ENCODE measurements at regions not wholly inside any gene's neighbourhood (a gene's known extent, or its start where the extent isn't known, plus 50 kb on each side); places are given as distances from the start of the nearest gene placed in this dataset.

GRCh38 chr1:55386456-55386855 lies 171.3 kb upstream of the USP24 start:
- TF ChIP-seq CTCF (IDR thresholded peaks at IDR 0.05 in 8 of 11, conservative IDR thresholded peaks at IDR 0.05 in 3 of 11): no peak
- no peak for TF ChIP-seq POLR2A (IDR thresholded peaks at IDR 0.05)
- TF ChIP-seq POLR2AphosphoS5 (IDR thresholded peaks at IDR 0.05): no peak
